Muscle layer of duodenum (tissue), 2 donors: ENCODE measurements at regions not wholly inside any gene's neighbourhood (a gene's known extent, or its start where the extent isn't known, plus 50 kb on each side); places are given as distances from the start of the nearest gene placed in this dataset.

ENCODE experiments used
- H3K27ac ChIP-seq: one replicate; pipeline ENCODE4 v1.7.0; 2013; ENCODE audit warnings: mild to moderate bottlenecking, low read length
- H3K27me3 ChIP-seq: one replicate; pipeline ENCODE4 v1.7.0; 2013; ENCODE audit warnings: low read depth, mild to moderate bottlenecking, control low read depth, low read length
- H3K36me3 ChIP-seq, 2 donors: one replicate each; pipeline ENCODE4 v1.7.0; 2013; ENCODE audit warnings: low read length in 2 of 2, control low read depth in 1 of 2, mild to moderate bottlenecking in 1 of 2; ENCODE audit not compliant: insufficient read depth in 2 of 2, control insufficient read depth in 1 of 2
- H3K4me1 ChIP-seq, 2 donors: one replicate each; pipeline ENCODE4 v1.7.0; 2013; ENCODE audit warnings: low read length in 2 of 2, mild to moderate bottlenecking in 2 of 2, control low read depth in 1 of 2, moderate library complexity in 1 of 2; ENCODE audit not compliant: insufficient read depth in 2 of 2, control insufficient read depth in 1 of 2
- H3K4me3 ChIP-seq, 2 donors: one replicate each; pipeline ENCODE4 v1.7.0; 2013; ENCODE audit warnings: low read length in 2 of 2, low read depth in 1 of 2, mild to moderate bottlenecking in 1 of 2
- H3K9me3 ChIP-seq, 2 donors: one replicate each; pipeline ENCODE4 v1.7.0; 2013; ENCODE audit warnings: low read length in 2 of 2, control low read depth in 1 of 2, mild to moderate bottlenecking in 1 of 2; ENCODE audit not compliant: control insufficient read depth in 1 of 2
- donor health status: healthy.

- H3K4me3 ChIP-seq, result no peak overlapping the region
- no peaks in the 10 kb centered on the region for H3K36me3 ChIP-seq
- H3K27ac ChIP-seq, result no peak overlapping the region
- no peaks in the 10 kb centered on the region for H3K4me1 ChIP-seq
- H3K27me3 ChIP-seq, result no peaks in the 10 kb centered on the region
- H3K9me3 ChIP-seq, result peaks cover 0 to 9% of the 10 kb centered on the region in 2 donors
These were observed 218.0 kb upstream of the ADGRL4 start for GRCh38 chr1:79224537-79224936.

- no peaks in the 10 kb centered on the region for H3K36me3 ChIP-seq
- no peaks in the 10 kb centered on the region for H3K27me3 ChIP-seq
- no peak overlapping the region for H3K4me3 ChIP-seq
- H3K4me1 ChIP-seq, result no peaks in the 10 kb centered on the region
- H3K9me3 ChIP-seq, result peaks cover 0 to 9% of the 10 kb centered on the region in 2 donors
- H3K27ac ChIP-seq, result no peak overlapping the region
These were observed 214.0 kb upstream of the ADGRL4 start for GRCh38 chr1:79220509-79220908.

GRCh38 chr1:79215311-79215710 lies 208.8 kb upstream of the ADGRL4 start:
- H3K9me3 ChIP-seq, result peaks cover 0 to under 1% of the 10 kb centered on the region in 2 donors
- H3K27me3 ChIP-seq, result no peaks in the 10 kb centered on the region
- no peaks in the 10 kb centered on the region for H3K4me1 ChIP-seq
- H3K27ac ChIP-seq, result no peak overlapping the region
- H3K4me3 ChIP-seq, result no peak overlapping the region
- H3K36me3 ChIP-seq, result no peaks in the 10 kb centered on the region

GRCh38 chr1:79207786-79208185 lies 201.3 kb upstream of the ADGRL4 start:
- Histone ChIP-seq H3K4me1 (no peaks in the 10 kb centered on the region), H3K4me3 (no peak overlapping the region), H3K9me3 (no peaks in the 10 kb centered on the region), H3K27ac (no peak overlapping the region), H3K27me3 (no peaks in the 10 kb centered on the region), H3K36me3 (no peaks in the 10 kb centered on the region)

- Histone ChIP-seq H3K4me3 (no peak overlapping the region), H3K36me3 (no peaks in the 10 kb centered on the region), H3K27me3 (no peaks in the 10 kb centered on the region), H3K4me1 (no peaks in the 10 kb centered on the region), H3K27ac (no peak overlapping the region), H3K9me3 (no peaks in the 10 kb centered on the region)
These were observed 200.8 kb upstream of the ADGRL4 start for GRCh38 chr1:79207331-79207730.

GRCh38 chr1:79204779-79205479 lies 198.4 kb upstream of the ADGRL4 start:
- no peak overlapping the region for H3K4me3 ChIP-seq
- no peaks in the 10 kb centered on the region for H3K27me3 ChIP-seq
- no peaks in the 10 kb centered on the region for H3K36me3 ChIP-seq
- H3K4me1 ChIP-seq, result no peaks in the 10 kb centered on the region
- H3K27ac ChIP-seq, result no peak overlapping the region
- no peaks in the 10 kb centered on the region for H3K9me3 ChIP-seq

- no peak overlapping the region for H3K4me3 ChIP-seq
- no peaks in the 10 kb centered on the region for H3K9me3 ChIP-seq
These were observed 192.3 kb upstream of the ADGRL4 start for GRCh38 chr1:79198832-79199231.

GRCh38 chr1:79197421-79197820 lies 190.9 kb upstream of the ADGRL4 start:
- H3K4me3 ChIP-seq, result no peak overlapping the region
- no peaks in the 10 kb centered on the region for H3K27me3 ChIP-seq
- H3K4me1 ChIP-seq, result peaks cover 0 to 3% of the 10 kb centered on the region in 2 donors
- no peaks in the 10 kb centered on the region for H3K36me3 ChIP-seq
- no peaks in the 10 kb centered on the region for H3K9me3 ChIP-seq
- H3K27ac ChIP-seq, result no peak overlapping the region

More at GRCh38 chr1:79198832-79199231, 192.3 kb upstream of the ADGRL4 start:
- no peak overlapping the region for H3K27ac ChIP-seq
- H3K27me3 ChIP-seq, result no peaks in the 10 kb centered on the region
- H3K4me1 ChIP-seq, result peaks cover 0 to 3% of the 10 kb centered on the region in 2 donors
- no peaks in the 10 kb centered on the region for H3K36me3 ChIP-seq

GRCh38 chr1:79196211-79196610 lies 189.7 kb upstream of the ADGRL4 start:
- Histone ChIP-seq H3K27ac (no peak overlapping the region), H3K27me3 (no peaks in the 10 kb centered on the region), H3K9me3 (no peaks in the 10 kb centered on the region), H3K4me3 (no peak overlapping the region), H3K36me3 (no peaks in the 10 kb centered on the region), H3K4me1 (peaks cover 0 to 3% of the 10 kb centered on the region in 2 donors)

- Histone ChIP-seq H3K27me3 (no peaks in the 10 kb centered on the region), H3K4me1 (no peaks in the 10 kb centered on the region), H3K36me3 (no peaks in the 10 kb centered on the region), H3K27ac (no peak overlapping the region), H3K9me3 (no peaks in the 10 kb centered on the region), H3K4me3 (no peak overlapping the region)
These were observed 186.9 kb upstream of the ADGRL4 start for GRCh38 chr1:79193211-79194079.

- Histone ChIP-seq H3K36me3 (no peaks in the 10 kb centered on the region), H3K4me3 (no peak overlapping the region)
These were observed 183.5 kb upstream of the ADGRL4 start for GRCh38 chr1:79190074-79190473.

More at GRCh38 chr1:79190074-79190473, 183.5 kb upstream of the ADGRL4 start:
- H3K27me3 ChIP-seq, result no peaks in the 10 kb centered on the region
- no peak overlapping the region for H3K27ac ChIP-seq
- no peaks in the 10 kb centered on the region for H3K9me3 ChIP-seq
- H3K4me1 ChIP-seq, result no peaks in the 10 kb centered on the region
